ENCODE measurements at regions not wholly inside any gene's neighbourhood (a gene's known extent, or its start where the extent isn't known, plus 50 kb on each side); places are given as distances from the start of the nearest gene placed in this dataset.
A peak's percentile ranks its signal among the peaks of the same experiment; 100 is the strongest.

GRCh38 chr2:4039896-4040295, 336.5 kb downstream of the DCDC2C start:
- Mint-ChIP-seq H3K9me3 (ENCODE audit: unreplicated experiment) (peaks cover 28% of the 10 kb centered on the region), H3K36me3 (ENCODE audit: insufficient read depth, unreplicated experiment) (no peaks in the 10 kb centered on the region)
- TF ChIP-seq CTCF (IDR thresholded peaks at IDR 0.05; ENCODE audit: unreplicated experiment), result no peak

DNA sequence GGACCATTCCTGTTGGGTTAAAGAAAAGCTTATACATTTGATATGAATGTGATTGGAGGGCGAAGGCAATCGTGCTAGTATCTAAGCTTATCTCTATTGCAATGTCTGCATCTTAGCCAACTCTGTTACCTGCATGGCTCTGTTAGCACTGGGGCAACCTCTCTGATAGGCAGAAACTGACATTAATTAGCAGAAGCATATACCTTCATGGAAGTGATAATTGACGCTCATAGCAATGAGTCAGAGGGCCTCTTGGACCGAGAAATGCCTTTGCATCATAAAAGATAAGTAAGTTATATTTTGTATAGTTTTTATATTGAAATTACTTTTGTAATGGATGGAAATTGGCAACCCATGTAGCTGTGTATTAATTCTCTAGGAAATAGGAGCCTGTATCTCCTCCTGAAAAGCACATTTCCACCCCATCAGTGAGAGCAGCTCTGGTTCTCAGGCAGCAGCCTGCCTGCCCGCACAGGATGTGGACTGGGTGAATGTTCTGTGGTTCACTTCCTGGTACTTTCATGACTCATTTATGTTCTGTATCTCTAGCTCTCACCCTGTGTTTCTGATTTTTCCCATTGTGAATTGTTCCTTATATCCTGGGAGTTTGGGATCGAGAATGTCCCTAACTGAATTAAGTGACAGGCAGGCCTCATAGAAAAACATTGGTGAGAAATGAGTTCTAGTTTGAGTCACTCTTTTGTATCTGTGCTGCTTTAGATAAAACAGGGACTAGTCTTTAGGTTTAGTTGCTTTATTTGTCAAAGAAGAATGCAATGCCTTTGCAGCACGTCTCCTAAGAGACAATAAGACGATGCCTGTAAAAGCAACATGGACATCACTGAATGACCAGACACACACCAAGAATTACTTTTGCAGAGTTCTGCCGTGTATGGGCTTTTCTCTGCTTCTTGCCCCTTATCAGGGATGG, 344.9 kb downstream of the DCDC2C start:
- no peak for TF ChIP-seq CTCF (IDR thresholded peaks at IDR 0.05; ENCODE audit: unreplicated experiment)
- Mint-ChIP-seq H3K27me3 (ENCODE audit: insufficient read depth, unreplicated experiment) (no peaks in the 10 kb centered on the region), H3K9me3 (ENCODE audit: unreplicated experiment) (peaks cover 7% of the 10 kb centered on the region), H3K4me3 (ENCODE audit: unreplicated experiment) (no peak overlapping the region), H3K36me3 (ENCODE audit: insufficient read depth, unreplicated experiment) (peaks cover 6% of the 10 kb centered on the region), H3K27ac (ENCODE audit: low read depth, unreplicated experiment) (no peak overlapping the region), H3K4me1 (ENCODE audit: insufficient read depth, unreplicated experiment) (peaks cover 16% of the 10 kb centered on the region)
- POLR2A ChIA-PET, result interaction anchor here (0.9 kb wide), 1 partner anchor 78 kb away, joined by 6 read pairs; no protein-coding TSS in a partner anchor
- CTCF ChIA-PET, result no interaction called here
- BruUV-seq (replicated peaks), result no TSS peak
- peak; percentile 44 for DNase-seq (ENCODE audit: unreplicated experiment)
- intact Hi-C loops (cut with micrococcal nuclease), result no loop called here

More at GRCh38 chr2:4039896-4040295, 336.5 kb downstream of the DCDC2C start:
- intact Hi-C loops (cut with micrococcal nuclease), result no loop called here
- Mint-ChIP-seq H3K27me3 (ENCODE audit: insufficient read depth, unreplicated experiment) (no peaks in the 10 kb centered on the region), H3K4me3 (ENCODE audit: unreplicated experiment) (no peak overlapping the region), H3K4me1 (ENCODE audit: insufficient read depth, unreplicated experiment) (peaks cover 6% of the 10 kb centered on the region), H3K27ac (ENCODE audit: low read depth, unreplicated experiment) (no peak overlapping the region)
- ChIA-PET POLR2A (no interaction called here), CTCF (interaction anchor here (0.7 kb wide), 1 partner anchor 26 kb away, joined by 3 read pairs; no protein-coding TSS in a partner anchor)
- no TSS peak for BruUV-seq (replicated peaks)
- DNase-seq (ENCODE audit: unreplicated experiment), result no peak

GRCh38 chr2:4049463-4049862, 346.1 kb downstream of the DCDC2C start:
- ChIA-PET POLR2A (interaction anchor here (1.2 kb wide), 1 partner anchor 15 kb away, joined by 3 read pairs; no protein-coding TSS in a partner anchor), CTCF (no interaction called here)
- no peak for DNase-seq (ENCODE audit: unreplicated experiment)
- intact Hi-C loops (cut with micrococcal nuclease), result no loop called here
- TF ChIP-seq CTCF (IDR thresholded peaks at IDR 0.05; ENCODE audit: unreplicated experiment), result no peak
- Mint-ChIP-seq H3K27me3 (ENCODE audit: insufficient read depth, unreplicated experiment) (no peaks in the 10 kb centered on the region), H3K9me3 (ENCODE audit: unreplicated experiment) (no peaks in the 10 kb centered on the region), H3K4me3 (ENCODE audit: unreplicated experiment) (no peak overlapping the region), H3K36me3 (ENCODE audit: insufficient read depth, unreplicated experiment) (peaks cover 6% of the 10 kb centered on the region), H3K27ac (ENCODE audit: low read depth, unreplicated experiment) (no peak overlapping the region), H3K4me1 (ENCODE audit: insufficient read depth, unreplicated experiment) (peaks cover 16% of the 10 kb centered on the region)
- BruUV-seq (replicated peaks), result no TSS peak

DNA sequence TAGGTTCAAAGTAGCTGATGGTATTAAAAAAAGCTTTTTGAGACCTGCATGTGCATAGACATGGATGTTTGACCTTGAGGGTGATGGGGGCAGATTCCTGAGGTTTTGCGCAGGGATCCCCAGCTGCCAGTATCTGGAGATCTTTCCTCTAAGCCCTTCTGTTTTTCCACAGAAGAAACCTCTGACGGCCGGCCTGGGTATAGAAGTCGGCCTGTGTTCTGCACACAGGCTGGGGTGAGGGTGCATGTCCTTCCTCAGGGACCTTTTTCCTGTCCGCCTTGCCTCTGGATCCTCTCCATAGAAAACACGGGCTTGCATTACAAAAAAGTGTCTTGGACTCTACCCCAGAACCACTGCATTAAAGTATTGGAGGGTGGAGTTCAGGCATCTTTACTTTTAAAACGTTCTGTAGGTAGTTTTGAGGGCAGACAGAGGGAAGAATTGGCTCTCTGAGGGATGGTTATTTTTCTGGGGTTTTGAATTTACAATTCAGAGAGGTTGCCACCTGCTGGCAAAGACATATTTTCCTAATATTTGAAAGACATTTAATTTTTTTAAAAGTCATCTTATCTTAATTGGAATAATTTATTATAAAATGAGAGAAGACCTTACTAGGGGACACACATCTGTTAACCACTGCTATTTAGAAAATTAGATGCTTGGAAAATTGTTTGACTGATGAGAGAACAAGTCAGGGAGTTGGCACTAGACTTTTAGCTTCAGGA, 350.6 kb downstream of the DCDC2C start:
- no TSS peak for BruUV-seq (replicated peaks)
- ChIA-PET CTCF (interaction anchor here (0.5 to 1.9 kb wide), 17 partner anchors 9 to 660 kb away, joined by 3 to 8 read pairs (median 3); no protein-coding TSS in a partner anchor), POLR2A (no interaction called here)
- no peak overlapping the region for H3K4me3 Mint-ChIP-seq (ENCODE audit: unreplicated experiment)
- peaks cover 7% of the 10 kb centered on the region for H3K4me1 Mint-ChIP-seq (ENCODE audit: insufficient read depth, unreplicated experiment)
- no peaks in the 10 kb centered on the region for H3K9me3 Mint-ChIP-seq (ENCODE audit: unreplicated experiment)
- H3K27ac Mint-ChIP-seq (ENCODE audit: low read depth, unreplicated experiment), result no peak overlapping the region
- intact Hi-C loops (cut with micrococcal nuclease), result loop anchor here (2.0 kb wide), 2 partner anchors 95 to 325 kb away; no protein-coding TSS in a partner anchor
- H3K36me3 Mint-ChIP-seq (ENCODE audit: insufficient read depth, unreplicated experiment), result peaks cover 6% of the 10 kb centered on the region
- peak; percentile 3 for DNase-seq (ENCODE audit: unreplicated experiment)
- peak; percentile 32 for TF ChIP-seq CTCF (IDR thresholded peaks at IDR 0.05; ENCODE audit: unreplicated experiment)
- no peaks in the 10 kb centered on the region for H3K27me3 Mint-ChIP-seq (ENCODE audit: insufficient read depth, unreplicated experiment)
